Gastrocnemius medialis (tissue), 4 donors: ENCODE measurements at regions not wholly inside any gene's neighbourhood (a gene's known extent, or its start where the extent isn't known, plus 50 kb on each side); places are given as distances from the start of the nearest gene placed in this dataset.

Experiments used
- POLR2A ChIP-seq, 2 donors: fragments of 450-650 bp; IDR thresholded peaks; one replicate each; pipeline ENCODE4 v1.6.1; 2017; ENCODE audit warnings: antibody characterized with exemption in 2 of 2, mild to moderate bottlenecking in 2 of 2, moderate library complexity in 2 of 2
- TF ChIP-seq, protein P1 (sequence below), 5 experiments: fragments of 450-650 bp in 3 of 5; fragments of 200-600 bp in 2 of 5; sonication (generic) in 2 of 5; IDR thresholded peaks in 4 of 5; conservative IDR thresholded peaks in 1 of 5; 1 replicate in 4 of 5; 2 replicates in 1 of 5; pipeline ENCODE4 v1.5.1; 2016 to 2019; ENCODE audit warnings: antibody characterized with exemption in 5 of 5, mild to moderate bottlenecking in 3 of 5, moderate library complexity in 3 of 5

DNA sequence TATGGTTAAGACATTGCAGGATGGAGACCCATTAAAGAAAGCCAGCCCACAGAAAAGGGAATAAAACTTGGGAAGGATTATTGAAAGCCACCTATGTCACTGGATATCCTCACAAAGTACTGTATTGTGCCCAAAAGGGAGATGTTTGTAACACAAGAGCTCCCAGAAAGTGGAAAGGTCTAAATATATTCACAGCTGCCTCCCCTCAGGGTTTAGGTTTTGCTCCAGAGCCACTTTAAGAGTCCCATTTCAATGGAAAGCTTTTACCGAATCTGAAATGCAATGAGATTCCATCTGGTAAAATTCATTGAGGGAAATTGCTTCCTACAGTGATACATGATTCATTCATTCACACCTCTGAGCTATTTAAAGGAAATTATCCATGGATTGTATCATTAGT is 176.4 kb downstream of the XPNPEP1 start:
- TF ChIP-seq, protein P1, sequence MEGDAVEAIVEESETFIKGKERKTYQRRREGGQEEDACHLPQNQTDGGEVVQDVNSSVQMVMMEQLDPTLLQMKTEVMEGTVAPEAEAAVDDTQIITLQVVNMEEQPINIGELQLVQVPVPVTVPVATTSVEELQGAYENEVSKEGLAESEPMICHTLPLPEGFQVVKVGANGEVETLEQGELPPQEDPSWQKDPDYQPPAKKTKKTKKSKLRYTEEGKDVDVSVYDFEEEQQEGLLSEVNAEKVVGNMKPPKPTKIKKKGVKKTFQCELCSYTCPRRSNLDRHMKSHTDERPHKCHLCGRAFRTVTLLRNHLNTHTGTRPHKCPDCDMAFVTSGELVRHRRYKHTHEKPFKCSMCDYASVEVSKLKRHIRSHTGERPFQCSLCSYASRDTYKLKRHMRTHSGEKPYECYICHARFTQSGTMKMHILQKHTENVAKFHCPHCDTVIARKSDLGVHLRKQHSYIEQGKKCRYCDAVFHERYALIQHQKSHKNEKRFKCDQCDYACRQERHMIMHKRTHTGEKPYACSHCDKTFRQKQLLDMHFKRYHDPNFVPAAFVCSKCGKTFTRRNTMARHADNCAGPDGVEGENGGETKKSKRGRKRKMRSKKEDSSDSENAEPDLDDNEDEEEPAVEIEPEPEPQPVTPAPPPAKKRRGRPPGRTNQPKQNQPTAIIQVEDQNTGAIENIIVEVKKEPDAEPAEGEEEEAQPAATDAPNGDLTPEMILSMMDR (IDR thresholded peaks at IDR 0.05 in 4 of 5, conservative IDR thresholded peaks at IDR 0.05 in 1 of 5), result no peak
- no peak for TF ChIP-seq POLR2A (IDR thresholded peaks at IDR 0.05)
